GM18499 (cell line): ENCODE measurements at regions not wholly inside any gene's neighbourhood (a gene's known extent, or its start where the extent isn't known, plus 50 kb on each side); places are given as distances from the start of the nearest gene placed in this dataset.
"Not testable (repeated sequence)": the region's sequence is repeated elsewhere in the genome, so short reads cannot be mapped to it uniquely, and the experiment has no call there.

Experiments used
- ATAC-seq: cut with Tn5 transposase; IDR thresholded peaks from one replicate; pipeline ENCODE4 v1.9.1; 2021; ENCODE audit warnings: moderate number of reproducible peaks; ENCODE audit not compliant: insufficient read depth, unreplicated experiment

GRCh38 chr1:189149547-189150375, 1327.9 kb downstream of the BRINP3 start:
- ATAC-seq, result no peak

- no peak for ATAC-seq
Measured at GRCh38 chr1:189150624-189151023, 1327.0 kb downstream of the BRINP3 start.

- ATAC-seq, result no peak
Measured at GRCh38 chr1:189151361-189151760, 1326.3 kb downstream of the BRINP3 start.

- no peak for ATAC-seq
Measured at GRCh38 chr1:189152685-189153084, 1325.0 kb downstream of the BRINP3 start.

GRCh38 chr1:189158155-189158554, 1319.5 kb downstream of the BRINP3 start:
- no peak for ATAC-seq

GRCh38 chr1:189175889-189176288, 1301.8 kb downstream of the BRINP3 start:
- ATAC-seq, result no peak

GRCh38 chr1:189180057-189180456, 1297.6 kb downstream of the BRINP3 start:
- no peak for ATAC-seq

- ATAC-seq, result no peak
Measured at GRCh38 chr1:189185097-189185496, 1292.6 kb downstream of the BRINP3 start.

- no peak for ATAC-seq
Measured at GRCh38 chr1:189192741-189193520, 1284.7 kb downstream of the BRINP3 start.

GRCh38 chr1:189205863-189206262, 1271.8 kb downstream of the BRINP3 start:
- ATAC-seq, result no peak

- no peak for ATAC-seq
Measured at GRCh38 chr1:189206617-189207016, 1271.0 kb downstream of the BRINP3 start.

GRCh38 chr1:189211742-189212141, 1265.9 kb downstream of the BRINP3 start:
- ATAC-seq, result no peak

GRCh38 chr1:189212606-189213005, 1265.1 kb downstream of the BRINP3 start:
- ATAC-seq, result no peak

- ATAC-seq, result no peak
Measured at GRCh38 chr1:189216886-189217285, 1260.8 kb downstream of the BRINP3 start.

GRCh38 chr1:189217646-189218045, 1260.0 kb downstream of the BRINP3 start:
- ATAC-seq, result no peak

GRCh38 chr1:189220750-189221149, 1256.9 kb downstream of the BRINP3 start:
- ATAC-seq, result no peak

GRCh38 chr1:189225794-189226145, 1251.9 kb downstream of the BRINP3 start:
- ATAC-seq, result not testable (repeated sequence)

GRCh38 chr1:189226779-189227178, 1250.9 kb downstream of the BRINP3 start:
- no peak for ATAC-seq

GRCh38 chr1:189237008-189237407, 1240.7 kb downstream of the BRINP3 start:
- no peak for ATAC-seq

- no peak for ATAC-seq
Measured at GRCh38 chr1:189253601-189254350, 1223.9 kb downstream of the BRINP3 start.

- not testable (repeated sequence) for ATAC-seq
Measured at GRCh38 chr1:189261128-189261527, 1216.5 kb downstream of the BRINP3 start.
